ENCODE measurements at regions not wholly inside any gene's neighbourhood (a gene's known extent, or its start where the extent isn't known, plus 50 kb on each side); places are given as distances from the start of the nearest gene placed in this dataset.

DNA sequence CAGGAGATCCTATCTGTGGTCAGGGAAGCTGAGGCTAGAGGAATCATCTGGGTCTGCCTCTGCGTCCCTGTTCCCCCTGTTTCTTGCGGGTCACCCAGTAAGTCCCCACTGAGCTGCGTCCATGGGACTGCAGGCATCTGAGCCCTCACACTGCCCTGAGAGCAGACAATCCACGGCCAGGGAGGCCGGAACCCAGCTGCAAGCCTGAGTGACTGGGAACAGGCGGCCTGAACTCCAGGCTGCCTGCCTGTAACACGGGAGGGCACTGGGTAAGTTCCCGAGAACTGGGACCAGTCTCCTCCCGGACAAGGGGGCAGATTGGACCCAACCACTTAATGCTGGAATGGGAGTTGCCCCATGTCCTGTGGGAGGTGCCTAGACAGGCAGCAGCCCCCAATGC lies 727.4 kb downstream of the BRD1 start:
- intact Hi-C loops (cut with DNase I): no loop called here
- 65 to 74% (median 67%) methylated on average over 8 to 9 of the region's 9 CpGs for WGBS, 4 donors
- no peak for DNase-seq
- ATAC-seq: no peak
- Histone ChIP-seq H3K4me1 (no peaks in the 10 kb centered on the region), H3K27me3 (peaks cover 0 to 29% (median 3%) of the 10 kb centered on the region in 9 donors), H3K4me3 (no peak overlapping the region), H3K36me3 (no peaks in the 10 kb centered on the region), H3K27ac (no peak overlapping the region), H3K9me3 (no peaks in the 10 kb centered on the region)
- TF ChIP-seq, protein P1, sequence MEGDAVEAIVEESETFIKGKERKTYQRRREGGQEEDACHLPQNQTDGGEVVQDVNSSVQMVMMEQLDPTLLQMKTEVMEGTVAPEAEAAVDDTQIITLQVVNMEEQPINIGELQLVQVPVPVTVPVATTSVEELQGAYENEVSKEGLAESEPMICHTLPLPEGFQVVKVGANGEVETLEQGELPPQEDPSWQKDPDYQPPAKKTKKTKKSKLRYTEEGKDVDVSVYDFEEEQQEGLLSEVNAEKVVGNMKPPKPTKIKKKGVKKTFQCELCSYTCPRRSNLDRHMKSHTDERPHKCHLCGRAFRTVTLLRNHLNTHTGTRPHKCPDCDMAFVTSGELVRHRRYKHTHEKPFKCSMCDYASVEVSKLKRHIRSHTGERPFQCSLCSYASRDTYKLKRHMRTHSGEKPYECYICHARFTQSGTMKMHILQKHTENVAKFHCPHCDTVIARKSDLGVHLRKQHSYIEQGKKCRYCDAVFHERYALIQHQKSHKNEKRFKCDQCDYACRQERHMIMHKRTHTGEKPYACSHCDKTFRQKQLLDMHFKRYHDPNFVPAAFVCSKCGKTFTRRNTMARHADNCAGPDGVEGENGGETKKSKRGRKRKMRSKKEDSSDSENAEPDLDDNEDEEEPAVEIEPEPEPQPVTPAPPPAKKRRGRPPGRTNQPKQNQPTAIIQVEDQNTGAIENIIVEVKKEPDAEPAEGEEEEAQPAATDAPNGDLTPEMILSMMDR (IDR thresholded peaks at IDR 0.05): no peak
- TF ChIP-seq POLR2A (IDR thresholded peaks at IDR 0.05): no peak

DNA sequence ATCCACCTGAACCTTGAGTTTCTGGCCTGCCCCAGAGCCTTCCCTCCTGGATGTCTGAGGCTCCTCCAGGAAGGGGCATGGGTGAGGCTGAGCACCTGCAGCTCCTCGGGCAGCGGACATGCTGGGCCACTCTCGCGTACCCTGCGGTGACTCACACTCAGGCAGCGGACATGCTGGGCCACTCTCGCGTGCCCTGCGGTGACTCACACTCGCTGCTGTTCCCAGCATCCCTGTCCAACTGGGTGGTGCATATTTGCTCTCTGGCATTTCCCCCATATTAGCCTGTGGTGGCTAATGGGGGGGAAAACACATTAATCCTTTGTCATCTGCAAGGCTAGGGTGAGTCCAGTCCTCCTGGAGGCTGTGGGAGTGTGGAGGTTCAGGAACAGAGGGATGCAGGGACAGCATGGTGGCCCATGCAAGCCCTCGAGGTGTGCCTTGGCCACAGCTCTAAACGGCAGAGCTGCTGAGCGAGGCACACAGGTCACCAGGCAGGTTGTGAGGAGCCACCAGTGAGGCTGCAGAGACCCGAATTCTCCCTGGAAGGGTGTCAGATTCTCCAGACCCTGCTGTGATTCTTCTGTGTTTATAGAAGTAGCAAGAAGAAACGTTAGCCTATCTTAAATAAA lies 728.1 kb downstream of the BRD1 start:
- peak in 1 of 4 donors; percentile 31 for ATAC-seq
- WGBS, 4 donors: 69 to 76% (median 74%) methylated on average over 14 to 15 of the region's 15 CpGs
- H3K27ac ChIP-seq: no peak overlapping the region
- peaks cover 0 to 29% (median 0%) of the 10 kb centered on the region in 9 donors for H3K27me3 ChIP-seq
- H3K36me3 ChIP-seq: no peaks in the 10 kb centered on the region
- H3K4me1 ChIP-seq: no peaks in the 10 kb centered on the region
- TF ChIP-seq POLR2A (IDR thresholded peaks at IDR 0.05): no peak
- TF ChIP-seq, protein P1 (IDR thresholded peaks at IDR 0.05): no peak
- intact Hi-C loops (cut with DNase I): no loop called here
- no peak overlapping the region for H3K4me3 ChIP-seq
- DNase-seq: peak in 1 of 5 donors; percentile 19
- H3K9me3 ChIP-seq: no peaks in the 10 kb centered on the region

DNA sequence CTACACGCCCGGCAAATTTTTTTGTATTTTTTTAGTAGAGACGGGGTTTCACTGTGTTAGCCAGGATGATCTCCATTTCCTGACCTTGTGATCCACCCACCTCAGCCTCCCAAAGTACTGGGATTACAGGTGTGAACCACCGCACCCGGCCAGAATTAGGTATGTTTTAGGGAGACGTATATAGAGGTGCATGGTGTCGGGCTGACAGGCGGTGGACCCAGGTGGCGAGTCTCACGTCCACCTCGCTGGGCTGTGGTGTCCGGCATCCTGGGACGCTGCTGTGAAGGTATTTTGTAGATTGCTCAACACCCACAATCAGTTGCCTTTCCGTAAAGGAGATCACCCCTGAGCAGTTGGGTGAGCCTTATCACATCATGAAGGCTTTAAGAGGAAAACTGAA lies 728.6 kb downstream of the BRD1 start:
- no peaks in the 10 kb centered on the region for H3K4me1 ChIP-seq
- ATAC-seq: no peak
- no peak for TF ChIP-seq POLR2A (IDR thresholded peaks at IDR 0.05)
- TF ChIP-seq, protein P1 (IDR thresholded peaks at IDR 0.05): no peak
- no peaks in the 10 kb centered on the region for H3K36me3 ChIP-seq
- 88 to 92% (median 91%) methylated on average over 14 of the region's 14 CpGs for WGBS, 4 donors
- intact Hi-C loops (cut with DNase I): no loop called here
- no peak overlapping the region for H3K4me3 ChIP-seq
- DNase-seq: peak in 1 of 5 donors; percentile 21
- H3K27ac ChIP-seq: no peak overlapping the region
- H3K27me3 ChIP-seq: peaks cover 0 to 29% (median 0%) of the 10 kb centered on the region in 9 donors
- no peaks in the 10 kb centered on the region for H3K9me3 ChIP-seq

DNA sequence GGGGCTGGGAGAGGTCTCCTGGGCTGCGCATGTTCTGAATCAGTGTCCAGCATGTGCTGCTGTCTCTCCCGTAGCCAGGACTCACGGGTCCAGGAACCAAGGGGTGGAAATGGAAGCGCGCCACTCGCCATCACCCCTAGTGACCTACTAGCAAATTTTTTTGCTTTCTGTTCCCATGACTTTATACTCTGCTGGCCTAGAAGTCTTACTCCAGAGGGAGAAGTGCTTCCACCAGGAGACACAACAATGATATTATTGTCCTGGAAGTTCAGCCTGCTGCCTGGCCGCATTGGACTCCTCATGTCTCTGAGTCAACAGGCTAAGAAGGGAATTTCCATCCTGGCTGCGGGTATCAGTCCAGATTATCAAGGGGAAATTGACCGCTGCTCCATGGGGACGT lies 729.7 kb downstream of the BRD1 start:
- 64 to 80% (median 67%) methylated on average over 10 of the region's 10 CpGs for whole genome bisulfite sequencing, 4 donors
- Histone ChIP-seq H3K9me3 (no peaks in the 10 kb centered on the region), H3K27ac (no peak overlapping the region), H3K4me1 (no peaks in the 10 kb centered on the region), H3K36me3 (no peaks in the 10 kb centered on the region), H3K27me3 (peaks cover 0 to 33% (median 0%) of the 10 kb centered on the region in 9 donors), H3K4me3 (no peak overlapping the region)
- DNase-seq: no peak
- TF ChIP-seq, protein P1 (IDR thresholded peaks at IDR 0.05): no peak
- TF ChIP-seq POLR2A (IDR thresholded peaks at IDR 0.05): no peak
- ATAC-seq: peak in 1 of 4 donors; percentile 53
- intact Hi-C loops (cut with DNase I): no loop called here

All from heart left ventricle (tissue), 16 donors.